ENCODE measurements at regions not wholly inside any gene's neighbourhood (a gene's known extent, or its start where the extent isn't known, plus 50 kb on each side); places are given as distances from the start of the nearest gene placed in this dataset.

- Histone ChIP-seq H3K9me3 (ENCODE audit: control insufficient read depth, insufficient read depth, low read length) (no peaks in the 10 kb centered on the region), H3K9ac (ENCODE audit: low read depth, low read length) (no peak overlapping the region), H3K4me1 (ENCODE audit: insufficient read depth, low read length) (peaks cover 3% of the 10 kb centered on the region; the same call in 1 of the 2 replicates), H3K36me3 (ENCODE audit: insufficient read depth, low read length) (no peaks in the 10 kb centered on the region)
Measured at GRCh38 chr1:101105877-101106276, 80.3 kb upstream of the DPH5 start.

DNA sequence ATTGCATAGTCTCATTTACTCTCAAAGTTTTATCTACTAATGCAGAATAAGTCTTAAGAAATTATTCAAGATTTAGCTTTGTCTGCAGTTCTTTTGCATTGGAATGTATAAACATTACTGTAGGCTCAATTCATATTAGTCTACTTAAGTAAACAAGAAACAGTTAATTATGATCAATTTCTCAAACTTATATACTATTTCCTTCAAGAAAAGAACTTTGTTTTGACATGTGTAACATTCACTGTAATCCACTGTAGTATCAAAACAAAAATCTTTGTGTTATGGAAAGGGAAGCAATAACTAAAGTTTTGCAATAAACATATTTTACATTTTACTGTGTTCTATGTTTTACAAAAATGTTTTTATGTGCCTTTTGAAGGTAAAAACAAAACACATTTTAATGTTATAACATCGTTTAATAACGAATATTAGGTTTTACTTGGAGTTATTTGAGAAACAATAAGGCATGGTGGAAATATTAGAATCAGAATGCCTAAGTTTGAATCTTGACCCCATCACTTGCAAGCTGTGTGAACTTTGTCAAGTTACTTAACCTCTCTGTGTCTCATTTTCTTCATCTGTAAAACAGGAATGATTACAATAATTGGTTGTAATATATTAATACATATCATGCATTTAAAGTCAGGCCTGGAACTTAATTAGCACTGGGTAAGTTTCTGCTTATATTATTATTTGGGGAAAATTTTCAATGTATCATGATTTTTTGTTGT lies 77.0 kb upstream of the DPH5 start:
- peaks cover 3% of the 10 kb centered on the region; the same call in 1 of the 2 replicates for H3K4me1 ChIP-seq (ENCODE audit: insufficient read depth, low read length)
- H3K9ac ChIP-seq (ENCODE audit: low read depth, low read length) = no peak overlapping the region
- H3K36me3 ChIP-seq (ENCODE audit: insufficient read depth, low read length) = no peaks in the 10 kb centered on the region
- no peaks in the 10 kb centered on the region for H3K9me3 ChIP-seq (ENCODE audit: control insufficient read depth, insufficient read depth, low read length)

GRCh38 chr1:101101360-101101759 lies 75.8 kb upstream of the DPH5 start:
- peaks cover 3% of the 10 kb centered on the region; the same call in 1 of the 2 replicates for H3K4me1 ChIP-seq (ENCODE audit: insufficient read depth, low read length)
- no peaks in the 10 kb centered on the region for H3K36me3 ChIP-seq (ENCODE audit: insufficient read depth, low read length)
- H3K9me3 ChIP-seq (ENCODE audit: control insufficient read depth, insufficient read depth, low read length) = no peaks in the 10 kb centered on the region
- no peak overlapping the region for H3K9ac ChIP-seq (ENCODE audit: low read depth, low read length)

GRCh38 chr1:101100674-101101073 lies 75.1 kb upstream of the DPH5 start:
- Histone ChIP-seq H3K36me3 (ENCODE audit: insufficient read depth, low read length) (no peaks in the 10 kb centered on the region), H3K9ac (ENCODE audit: low read depth, low read length) (no peak overlapping the region), H3K9me3 (ENCODE audit: control insufficient read depth, insufficient read depth, low read length) (no peaks in the 10 kb centered on the region), H3K4me1 (ENCODE audit: insufficient read depth, low read length) (peaks cover 3% of the 10 kb centered on the region; the same call in 1 of the 2 replicates)

GRCh38 chr1:101098907-101099306 lies 73.3 kb upstream of the DPH5 start:
- Histone ChIP-seq H3K9me3 (ENCODE audit: control insufficient read depth, insufficient read depth, low read length) (no peaks in the 10 kb centered on the region), H3K36me3 (ENCODE audit: insufficient read depth, low read length) (no peaks in the 10 kb centered on the region), H3K9ac (ENCODE audit: low read depth, low read length) (no peak overlapping the region), H3K4me1 (ENCODE audit: insufficient read depth, low read length) (peaks cover 3% of the 10 kb centered on the region; the same call in 1 of the 2 replicates)

DNA sequence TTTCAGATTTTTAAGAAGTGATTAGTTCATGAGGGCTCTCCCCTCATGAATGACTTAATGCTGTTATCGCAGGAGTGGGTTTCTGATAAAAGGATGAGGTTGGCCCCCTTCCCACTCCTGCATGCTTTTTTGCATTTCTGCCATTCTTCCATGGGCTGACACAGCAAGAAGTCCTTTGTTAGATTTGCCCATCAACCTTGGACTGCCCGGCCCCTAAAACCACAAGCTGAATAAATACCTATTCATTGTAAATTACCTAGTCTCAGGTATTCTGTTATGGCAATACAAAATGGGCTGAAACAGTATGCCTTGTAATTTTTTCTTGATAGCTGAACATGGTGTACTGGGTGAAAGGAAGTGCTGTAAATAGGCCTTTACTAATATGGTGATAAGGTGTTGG lies 72.7 kb upstream of the DPH5 start:
- peaks cover 3% of the 10 kb centered on the region; the same call in 1 of the 2 replicates for H3K4me1 ChIP-seq (ENCODE audit: insufficient read depth, low read length)
- H3K9ac ChIP-seq (ENCODE audit: low read depth, low read length) = no peak overlapping the region
- H3K9me3 ChIP-seq (ENCODE audit: control insufficient read depth, insufficient read depth, low read length) = no peaks in the 10 kb centered on the region
- no peaks in the 10 kb centered on the region for H3K36me3 ChIP-seq (ENCODE audit: insufficient read depth, low read length)

- Histone ChIP-seq H3K9me3 (ENCODE audit: control insufficient read depth, insufficient read depth, low read length) (no peaks in the 10 kb centered on the region), H3K4me1 (ENCODE audit: insufficient read depth, low read length) (no peaks in the 10 kb centered on the region), H3K36me3 (ENCODE audit: insufficient read depth, low read length) (no peaks in the 10 kb centered on the region), H3K9ac (ENCODE audit: low read depth, low read length) (no peak overlapping the region)
Measured at GRCh38 chr1:101089613-101090338, 64.2 kb upstream of the DPH5 start.

DNA sequence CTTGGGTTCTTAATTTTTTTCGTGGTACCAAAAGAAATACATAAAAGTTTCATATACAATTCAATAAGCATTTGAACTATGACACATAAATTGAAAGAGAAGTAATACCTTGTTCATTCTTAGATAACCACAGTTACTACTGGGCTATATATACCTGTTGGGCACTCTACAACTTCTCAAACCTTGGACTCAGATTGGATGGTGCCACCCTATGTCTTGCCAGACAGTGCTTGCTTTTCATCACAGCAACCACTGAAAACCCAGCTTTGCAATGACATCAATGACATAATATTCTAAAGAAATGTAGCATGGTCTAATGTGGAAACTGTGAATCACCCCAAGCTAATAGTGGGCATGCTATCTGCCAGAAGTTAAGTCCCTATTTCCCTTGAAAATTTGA lies 62.8 kb upstream of the DPH5 start:
- Histone ChIP-seq H3K4me1 (ENCODE audit: insufficient read depth, low read length) (no peaks in the 10 kb centered on the region), H3K36me3 (ENCODE audit: insufficient read depth, low read length) (no peaks in the 10 kb centered on the region), H3K9me3 (ENCODE audit: control insufficient read depth, insufficient read depth, low read length) (no peaks in the 10 kb centered on the region), H3K9ac (ENCODE audit: low read depth, low read length) (no peak overlapping the region)

DNA sequence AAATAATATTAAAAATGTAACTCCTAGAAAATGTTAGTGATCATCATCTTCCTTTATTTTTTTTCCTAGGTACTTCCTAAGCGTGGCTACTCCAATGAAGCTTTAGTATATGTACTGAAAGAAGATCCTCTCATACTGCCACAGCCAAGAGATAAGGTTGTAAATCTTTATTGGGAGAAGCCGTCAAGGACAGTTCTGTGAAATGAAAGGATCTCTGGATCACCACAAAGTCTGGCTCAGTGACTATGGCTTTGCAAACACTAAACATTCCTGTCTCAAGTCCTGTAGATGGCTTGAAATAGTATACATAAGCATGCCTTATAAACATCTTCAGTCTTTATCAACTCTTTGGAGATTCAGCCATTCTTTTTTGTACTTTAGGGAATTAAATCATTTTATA lies 61.2 kb upstream of the DPH5 start:
- no peaks in the 10 kb centered on the region for H3K36me3 ChIP-seq (ENCODE audit: insufficient read depth, low read length)

GRCh38 chr1:101081496-101082488 lies 56.2 kb upstream of the DPH5 start:
- no peaks in the 10 kb centered on the region for H3K9me3 ChIP-seq (ENCODE audit: control insufficient read depth, insufficient read depth, low read length)
- no peaks in the 10 kb centered on the region for H3K4me1 ChIP-seq (ENCODE audit: insufficient read depth, low read length)
- H3K9ac ChIP-seq (ENCODE audit: low read depth, low read length) = no peak overlapping the region
- H3K36me3 ChIP-seq (ENCODE audit: insufficient read depth, low read length) = no peaks in the 10 kb centered on the region

More for the DNA sequence above, 61.2 kb upstream of the DPH5 start:
- Histone ChIP-seq H3K9me3 (ENCODE audit: control insufficient read depth, insufficient read depth, low read length) (no peaks in the 10 kb centered on the region), H3K4me1 (ENCODE audit: insufficient read depth, low read length) (no peaks in the 10 kb centered on the region), H3K9ac (ENCODE audit: low read depth, low read length) (no peak overlapping the region)

DNA sequence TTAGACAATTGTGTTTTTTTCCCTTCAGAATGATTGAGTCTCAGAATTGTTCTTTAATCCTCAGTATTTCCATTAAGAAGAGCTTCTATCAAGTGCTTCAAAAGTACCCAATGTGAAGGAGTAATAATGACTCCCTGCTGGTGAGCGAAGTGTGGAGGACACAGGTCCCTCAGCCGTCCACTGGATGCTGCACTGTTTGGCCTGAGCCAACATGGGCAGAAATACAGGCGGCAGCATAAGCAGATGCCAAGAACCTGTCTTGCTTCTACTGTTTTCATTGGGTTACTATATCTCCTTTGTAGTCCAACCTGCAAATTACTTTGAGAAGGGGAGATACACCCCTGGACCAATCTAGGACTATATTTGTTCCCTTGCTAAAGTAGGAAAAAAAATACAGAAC lies 55.3 kb upstream of the DPH5 start:
- H3K9me3 ChIP-seq (ENCODE audit: control insufficient read depth, insufficient read depth, low read length) = no peaks in the 10 kb centered on the region
- H3K9ac ChIP-seq (ENCODE audit: low read depth, low read length) = no peak overlapping the region
- H3K4me1 ChIP-seq (ENCODE audit: insufficient read depth, low read length) = peaks cover 2% of the 10 kb centered on the region; the same call in 1 of the 2 replicates
- H3K36me3 ChIP-seq (ENCODE audit: insufficient read depth, low read length) = no peaks in the 10 kb centered on the region

GRCh38 chr1:101079341-101079740 lies 53.8 kb upstream of the DPH5 start:
- Histone ChIP-seq H3K36me3 (ENCODE audit: insufficient read depth, low read length) (no peaks in the 10 kb centered on the region), H3K9ac (ENCODE audit: low read depth, low read length) (no peak overlapping the region), H3K4me1 (ENCODE audit: insufficient read depth, low read length) (peaks cover 8% of the 10 kb centered on the region; the same call in 1 of the 2 replicates)

GRCh38 chr1:101077849-101078248 lies 52.3 kb upstream of the DPH5 start:
- H3K36me3 ChIP-seq (ENCODE audit: insufficient read depth, low read length) = no peaks in the 10 kb centered on the region
- no peak overlapping the region for H3K9ac ChIP-seq (ENCODE audit: low read depth, low read length)
- H3K4me1 ChIP-seq (ENCODE audit: insufficient read depth, low read length) = peaks cover 8% of the 10 kb centered on the region; the same call in 1 of the 2 replicates
- H3K9me3 ChIP-seq (ENCODE audit: control insufficient read depth, insufficient read depth, low read length) = no peaks in the 10 kb centered on the region

More at GRCh38 chr1:101079341-101079740, 53.8 kb upstream of the DPH5 start:
- no peaks in the 10 kb centered on the region for H3K9me3 ChIP-seq (ENCODE audit: control insufficient read depth, insufficient read depth, low read length)

DNA sequence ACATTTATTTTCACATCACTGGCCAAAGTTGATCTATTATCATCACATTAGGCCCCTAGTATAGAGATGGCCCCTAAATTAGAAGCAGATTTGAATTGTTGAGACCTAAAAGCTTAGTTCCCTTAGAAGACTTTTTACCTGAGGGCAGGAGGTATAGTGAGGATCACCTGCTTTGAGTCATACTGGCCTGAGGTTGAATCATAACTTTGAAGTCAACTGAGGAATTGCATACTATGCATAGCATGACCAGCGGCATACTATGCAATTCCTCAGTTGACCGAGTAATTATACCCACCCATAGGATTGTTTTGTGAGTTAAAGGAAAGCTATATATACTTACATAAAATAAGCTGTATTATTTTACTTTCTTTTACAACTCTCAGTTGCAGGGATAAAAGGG lies 50.3 kb upstream of the DPH5 start:
- Histone ChIP-seq H3K4me1 (ENCODE audit: insufficient read depth, low read length) (peaks cover 8% of the 10 kb centered on the region; the same call in 1 of the 2 replicates), H3K36me3 (ENCODE audit: insufficient read depth, low read length) (no peaks in the 10 kb centered on the region), H3K9me3 (ENCODE audit: control insufficient read depth, insufficient read depth, low read length) (no peaks in the 10 kb centered on the region), H3K9ac (ENCODE audit: low read depth, low read length) (no peak overlapping the region)

Measured in ES-I3 (cell line).